Right renal pelvis (tissue), 4 donors: ENCODE measurements at regions not wholly inside any gene's neighbourhood (a gene's known extent, or its start where the extent isn't known, plus 50 kb on each side); places are given as distances from the start of the nearest gene placed in this dataset.
"Not testable (repeated sequence)": the region's sequence is repeated elsewhere in the genome, so short reads cannot be mapped to it uniquely, and the experiment has no call there.

Experiments used
- DNase-seq, 4 donors: peaks; one replicate each; pipeline ENCODE4 v3.0.0-alpha.2; 2013; ENCODE audit warnings: low read depth in 4 of 4, low spot score in 3 of 4, missing footprints in 1 of 4

- not testable (repeated sequence) for DNase-seq
These were observed 99.9 kb upstream of the THUMPD2 start for GRCh38 chr2:39879001-39879400.

- no peak for DNase-seq
These were observed 96.8 kb upstream of the THUMPD2 start for GRCh38 chr2:39875914-39876267.

GRCh38 chr2:39875182-39875913 lies 96.3 kb upstream of the THUMPD2 start:
- no peak for DNase-seq

- no peak for DNase-seq
These were observed 95.2 kb upstream of the THUMPD2 start for GRCh38 chr2:39874236-39874635.

GRCh38 chr2:39873586-39873985 lies 94.5 kb upstream of the THUMPD2 start:
- DNase-seq = no peak

- DNase-seq = no peak
These were observed 93.7 kb upstream of the THUMPD2 start for GRCh38 chr2:39872748-39873147.

GRCh38 chr2:39871291-39871761 lies 92.3 kb upstream of the THUMPD2 start:
- DNase-seq = no peak

GRCh38 chr2:39870871-39871270 lies 91.8 kb upstream of the THUMPD2 start:
- DNase-seq = no peak

GRCh38 chr2:39867268-39867667 lies 88.2 kb upstream of the THUMPD2 start:
- DNase-seq = no peak

GRCh38 chr2:39865751-39866150 lies 86.7 kb upstream of the THUMPD2 start:
- DNase-seq = no peak

GRCh38 chr2:39863672-39864071 lies 84.6 kb upstream of the THUMPD2 start:
- not testable (repeated sequence) for DNase-seq

GRCh38 chr2:39860538-39860937 lies 81.5 kb upstream of the THUMPD2 start:
- no peak for DNase-seq

GRCh38 chr2:39858677-39859076 lies 79.6 kb upstream of the THUMPD2 start:
- DNase-seq = no peak

GRCh38 chr2:39855856-39856255 lies 76.8 kb upstream of the THUMPD2 start:
- no peak for DNase-seq

GRCh38 chr2:39854771-39855170 lies 75.7 kb upstream of the THUMPD2 start:
- DNase-seq = no peak

GRCh38 chr2:39852831-39853230 lies 73.8 kb upstream of the THUMPD2 start:
- no peak for DNase-seq

GRCh38 chr2:39851651-39852110 lies 72.6 kb upstream of the THUMPD2 start:
- peak in 3 of 4 donors; percentile 7 to 25 (median 20) for DNase-seq

GRCh38 chr2:39851251-39851650 lies 72.2 kb upstream of the THUMPD2 start:
- DNase-seq = no peak

GRCh38 chr2:39849982-39850526 lies 71.0 kb upstream of the THUMPD2 start:
- DNase-seq = no peak

- no peak for DNase-seq
These were observed 70.0 kb upstream of the THUMPD2 start for GRCh38 chr2:39849064-39849463.

- no peak for DNase-seq
These were observed 66.5 kb upstream of the THUMPD2 start for GRCh38 chr2:39845460-39846146.
